Medulla oblongata (tissue), 1 donor: ENCODE measurements at regions not wholly inside any gene's neighbourhood (a gene's known extent, or its start where the extent isn't known, plus 50 kb on each side); places are given as distances from the start of the nearest gene placed in this dataset.
"Not testable (repeated sequence)": the region's sequence is repeated elsewhere in the genome, so short reads cannot be mapped to it uniquely, and the experiment has no call there.

Source experiments
- DNase-seq: peaks from one replicate; pipeline ENCODE4 v3.0.0-alpha.2; 2015; ENCODE audit errors: extremely low spot score

GRCh38 chr10:57562211-57562610 is 705.5 kb downstream of the IPMK start:
- DNase-seq = no peak

GRCh38 chr10:57551774-57552173 is 715.9 kb downstream of the IPMK start:
- not testable (repeated sequence) for DNase-seq

GRCh38 chr10:57535306-57535705 is 732.4 kb downstream of the IPMK start:
- no peak for DNase-seq

GRCh38 chr10:57513637-57514036 is 754.1 kb downstream of the IPMK start:
- no peak for DNase-seq

- DNase-seq = no peak
These were observed 759.9 kb downstream of the IPMK start for GRCh38 chr10:57507788-57508187.

GRCh38 chr10:57506414-57507094 is 761.1 kb downstream of the IPMK start:
- no peak for DNase-seq

GRCh38 chr10:57494486-57494885 is 773.2 kb downstream of the IPMK start:
- no peak for DNase-seq

- DNase-seq = no peak
These were observed 785.4 kb downstream of the IPMK start for GRCh38 chr10:57482259-57482658.

- DNase-seq = no peak
These were observed 794.7 kb downstream of the IPMK start for GRCh38 chr10:57472823-57473619.

GRCh38 chr10:57468894-57469432 is 798.7 kb downstream of the IPMK start:
- no peak for DNase-seq

GRCh38 chr10:57465155-57465554 is 802.5 kb downstream of the IPMK start:
- DNase-seq = no peak

- no peak for DNase-seq
These were observed 807.2 kb downstream of the IPMK start for GRCh38 chr10:57460540-57460939.

GRCh38 chr10:57457972-57458512 is 809.7 kb downstream of the IPMK start:
- DNase-seq = no peak

- no peak for DNase-seq
These were observed 837.3 kb downstream of the IPMK start for GRCh38 chr10:57430376-57430775.

GRCh38 chr10:57420881-57421280 is 846.8 kb downstream of the IPMK start:
- no peak for DNase-seq

GRCh38 chr10:57418476-57418875 is 849.2 kb downstream of the IPMK start:
- no peak for DNase-seq

GRCh38 chr10:57395923-57396322 is 871.8 kb downstream of the IPMK start:
- no peak for DNase-seq

- no peak for DNase-seq
These were observed 900.3 kb downstream of the IPMK start for GRCh38 chr10:57367412-57367811.

- no peak for DNase-seq
These were observed 904.9 kb downstream of the IPMK start for GRCh38 chr10:57362811-57363210.

GRCh38 chr10:57353403-57354003 is 914.2 kb downstream of the IPMK start:
- no peak for DNase-seq

GRCh38 chr10:57351076-57351475 is 916.6 kb downstream of the IPMK start:
- DNase-seq = no peak

- no peak for DNase-seq
These were observed 926.4 kb downstream of the IPMK start for GRCh38 chr10:57341294-57341693.
